ENCODE measurements at regions not wholly inside any gene's neighbourhood (a gene's known extent, or its start where the extent isn't known, plus 50 kb on each side); places are given as distances from the start of the nearest gene placed in this dataset.

DNA sequence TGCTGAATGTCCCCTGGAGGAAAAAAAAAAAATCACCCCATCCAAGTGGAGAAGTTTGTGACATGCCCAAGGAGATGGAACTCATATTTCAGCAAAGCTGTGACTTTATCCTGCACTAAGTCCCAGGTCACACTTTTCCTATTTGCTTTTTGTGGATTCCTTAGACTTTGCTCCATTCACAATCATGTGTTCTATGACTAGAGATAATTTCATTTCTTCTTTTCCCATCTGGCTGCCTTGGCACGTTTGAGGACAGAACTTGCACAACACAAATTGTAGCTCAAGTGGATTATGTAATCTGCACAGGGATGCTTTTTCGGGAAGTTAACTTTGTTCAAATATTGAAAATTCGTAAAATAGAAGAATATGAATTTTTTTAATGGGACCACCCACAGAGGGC lies 100.7 kb upstream of the PTPN1 start:
- DNase-seq: no peak

DNA sequence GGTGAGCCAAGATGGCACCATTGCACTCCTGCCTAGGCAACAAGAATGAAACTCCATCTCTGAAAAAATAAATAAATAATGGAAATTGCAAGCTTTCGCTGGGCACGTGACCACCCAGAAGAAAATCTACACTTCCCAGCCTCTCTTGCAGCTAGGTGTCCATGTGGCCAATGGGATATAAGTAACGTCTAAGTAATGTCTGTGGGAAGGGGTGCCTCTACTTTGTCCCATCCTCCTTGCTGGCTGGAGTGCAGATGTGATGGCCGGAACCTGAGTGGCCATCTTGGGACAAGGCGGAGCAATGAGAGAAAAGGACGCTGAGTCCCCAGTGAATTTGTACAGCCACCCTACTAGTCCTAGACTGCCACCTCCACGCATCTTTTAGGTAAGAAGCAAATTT lies 99.8 kb upstream of the PTPN1 start:
- DNase-seq: no peak

DNA sequence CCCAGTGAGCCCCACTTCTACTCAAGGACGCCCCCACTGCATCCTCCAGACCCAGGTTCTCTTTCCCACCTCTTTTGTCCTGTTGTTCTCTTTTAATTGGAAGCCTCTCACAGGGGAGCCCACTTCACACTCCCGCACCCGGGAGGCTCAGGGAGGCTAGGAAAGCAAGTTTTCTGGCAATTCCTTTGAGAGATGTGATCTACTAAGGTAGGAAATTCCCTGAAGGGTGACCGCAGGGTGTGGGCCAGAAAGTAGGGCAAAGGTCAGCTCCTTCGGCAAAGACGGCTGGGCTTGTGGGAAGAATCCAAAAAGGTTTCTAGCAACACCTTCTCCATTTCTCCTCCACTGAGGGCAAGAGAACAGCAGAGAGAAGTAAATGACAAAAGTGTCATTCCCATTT lies 98.1 kb upstream of the PTPN1 start:
- no peak for DNase-seq

DNA sequence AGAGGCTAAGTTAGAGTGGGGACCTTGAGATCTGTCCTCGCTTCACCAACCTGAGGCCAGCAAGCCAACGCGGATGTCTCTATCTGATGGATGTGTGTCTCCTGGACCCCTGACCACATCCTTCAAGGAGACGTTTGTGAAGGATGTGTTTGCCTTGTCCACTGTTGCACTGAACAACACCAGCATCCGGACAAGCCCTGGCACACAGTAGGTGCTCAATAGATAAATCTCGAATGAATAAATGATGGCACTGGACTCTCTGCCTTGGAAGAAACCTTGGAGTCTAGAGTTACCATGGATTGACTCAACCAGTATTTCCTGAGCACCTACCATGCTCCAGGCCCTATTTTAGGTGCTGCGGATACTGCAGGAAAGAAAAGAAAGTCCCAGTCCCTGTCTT lies 97.7 kb upstream of the PTPN1 start:
- no peak for DNase-seq

DNA sequence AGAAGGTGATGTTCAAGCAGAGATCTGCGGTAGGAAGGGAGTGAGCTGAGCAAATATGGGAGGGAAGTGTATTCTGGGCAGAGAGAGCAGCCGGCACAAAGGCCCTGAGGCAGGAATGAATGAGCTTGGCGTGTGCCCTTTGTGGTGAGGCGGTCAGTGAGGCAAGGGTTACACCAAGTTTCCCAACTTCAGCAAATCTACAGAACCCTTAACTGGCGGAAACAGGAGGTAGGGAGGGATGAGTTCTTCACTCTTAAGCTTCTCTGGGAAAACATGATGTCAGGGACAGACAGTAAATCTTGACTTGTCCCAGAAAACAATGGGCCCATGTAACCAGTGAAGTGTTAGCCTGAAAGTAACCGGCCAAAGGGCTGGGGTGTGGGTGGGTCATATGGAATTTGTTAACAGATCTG lies 97.1 kb upstream of the PTPN1 start:
- no peak for DNase-seq

DNA sequence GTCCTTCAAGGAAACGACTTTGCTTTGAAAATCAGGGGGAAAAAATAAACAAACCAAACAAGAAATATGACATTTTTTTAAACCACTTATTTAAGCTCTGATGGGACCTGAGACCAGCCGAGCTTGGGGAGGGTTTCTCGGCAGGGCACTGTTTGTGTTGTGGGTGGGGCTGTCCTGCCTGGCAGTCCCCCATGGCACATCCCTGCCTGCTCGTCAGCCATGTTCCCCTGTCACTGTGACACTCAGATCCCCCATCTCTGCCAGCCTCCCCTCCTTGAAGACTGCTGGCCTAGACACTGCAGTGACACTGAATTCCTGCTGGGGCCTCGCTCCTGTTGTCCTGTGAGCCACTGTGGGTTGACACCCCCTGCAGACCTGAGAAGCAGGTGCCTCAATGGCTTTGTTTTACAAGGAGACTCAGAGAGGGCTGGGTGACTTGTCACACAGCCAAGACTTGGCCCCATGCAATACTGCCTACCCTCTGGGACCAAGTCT lies 95.1 kb upstream of the PTPN1 start:
- peak; percentile 24 for DNase-seq

- DNase-seq: peak; percentile 70
These were observed 94.5 kb upstream of the PTPN1 start for GRCh38 chr20:50415516-50416268.

DNA sequence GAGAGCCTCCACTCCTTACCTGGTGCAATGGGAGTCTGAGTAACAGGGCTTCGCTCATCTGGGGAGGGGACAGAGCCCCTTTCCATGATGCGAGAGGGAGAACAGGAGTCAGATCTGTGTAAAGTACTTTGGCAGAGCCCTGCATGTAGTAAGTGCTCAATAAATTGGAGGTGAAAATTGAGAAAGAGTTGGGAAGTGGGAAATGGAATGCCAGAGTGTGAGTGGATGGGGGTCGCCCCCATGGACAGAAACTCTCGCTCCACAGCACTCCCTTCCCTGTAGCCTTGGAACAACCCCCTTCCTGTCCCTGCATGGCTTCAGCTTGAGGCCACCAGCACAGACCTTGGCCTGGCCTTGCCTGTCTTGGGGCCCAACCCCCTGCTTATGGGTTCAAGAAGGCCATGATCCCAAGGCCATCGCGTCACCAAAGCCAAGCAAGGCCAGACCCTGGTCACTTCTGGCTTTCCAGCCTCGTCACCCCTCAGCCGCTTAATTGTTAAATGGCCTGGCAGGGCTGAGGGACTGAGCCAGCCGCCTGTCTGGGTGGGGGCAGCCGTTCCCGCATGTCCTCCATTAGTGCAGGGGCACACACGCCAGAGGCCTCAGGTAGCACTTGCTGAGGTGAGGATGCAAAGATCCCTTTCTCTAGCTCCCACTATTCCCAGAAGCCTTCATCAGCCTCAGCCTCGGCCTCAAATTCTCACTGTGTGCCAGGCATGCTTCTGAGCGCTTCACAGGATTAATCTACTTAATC lies 93.7 kb upstream of the PTPN1 start:
- no peak for DNase-seq

GRCh38 chr20:50417023-50417329 lies 93.2 kb upstream of the PTPN1 start:
- no peak for DNase-seq

DNA sequence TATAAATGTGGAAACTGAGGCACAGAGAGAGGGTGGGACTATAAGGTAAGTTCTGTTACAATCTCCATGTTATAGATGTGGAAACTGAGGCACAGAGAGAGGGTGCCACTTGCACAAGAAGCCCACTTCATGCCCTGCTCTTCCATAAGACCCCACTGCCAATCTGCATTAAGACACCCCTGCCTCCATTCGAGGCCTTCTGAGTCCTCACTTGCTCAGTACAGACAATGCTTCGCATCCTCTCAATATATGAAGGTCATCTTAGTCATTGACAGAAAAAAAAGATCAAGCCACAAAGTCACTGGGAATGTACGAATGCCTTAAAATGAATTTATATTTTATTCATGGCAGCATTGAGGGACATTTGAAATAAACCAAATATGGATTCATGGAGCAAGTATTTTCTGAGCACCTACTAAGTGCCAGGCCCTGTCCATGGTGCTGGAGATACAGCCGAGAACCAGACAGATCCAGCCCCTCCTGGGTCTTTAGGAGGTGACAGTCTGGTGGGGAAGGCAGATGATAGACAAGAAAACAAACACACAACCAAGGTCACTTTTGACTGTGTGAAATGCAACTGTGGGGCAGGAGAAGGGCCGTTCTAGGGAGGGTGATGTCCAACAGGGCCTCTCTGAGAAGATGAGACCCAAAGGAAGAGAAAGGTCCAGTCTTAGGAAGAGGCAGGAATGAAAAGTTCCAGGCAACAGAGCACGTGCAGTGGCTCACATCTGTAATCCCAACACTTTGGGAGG lies 92.5 kb upstream of the PTPN1 start:
- DNase-seq: no peak

DNA sequence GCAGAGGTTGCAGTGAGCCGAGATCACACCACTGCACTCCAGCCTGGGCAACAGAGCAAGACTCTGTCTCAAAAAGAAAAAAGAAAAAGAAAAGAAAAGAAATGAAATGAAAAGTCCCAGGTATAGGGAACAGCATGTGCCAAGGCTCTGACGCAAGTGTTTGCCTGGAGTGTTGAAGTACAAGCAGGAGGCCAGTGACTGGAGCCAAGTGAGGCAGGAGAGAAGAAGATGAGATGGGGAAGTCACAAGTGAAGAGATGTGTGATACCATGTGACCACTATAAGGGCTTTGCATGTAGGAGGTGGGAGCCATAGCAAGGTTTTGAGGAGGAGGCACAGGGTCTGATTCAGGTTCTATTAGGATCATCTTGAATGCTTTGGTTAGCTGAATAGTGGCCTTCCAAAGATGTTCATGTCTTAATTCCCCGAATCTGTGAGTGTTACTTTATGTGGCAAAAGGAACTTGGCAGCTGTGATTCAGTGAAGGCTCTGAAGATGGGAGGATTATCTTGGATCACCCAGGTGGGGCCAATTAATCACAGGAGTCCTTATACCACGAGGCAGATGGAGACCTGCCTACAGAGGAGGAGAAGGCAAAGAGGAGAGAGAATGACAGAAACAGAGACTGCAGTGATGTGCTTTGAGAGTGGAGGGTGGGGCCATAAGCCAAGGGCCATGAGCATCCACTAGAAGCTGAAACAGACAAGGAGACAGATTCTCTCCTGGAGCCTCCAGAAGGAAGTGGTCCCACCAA lies 91.1 kb upstream of the PTPN1 start:
- no peak for DNase-seq

- no peak for DNase-seq
These were observed 89.8 kb upstream of the PTPN1 start for GRCh38 chr20:50420380-50420779.

DNA sequence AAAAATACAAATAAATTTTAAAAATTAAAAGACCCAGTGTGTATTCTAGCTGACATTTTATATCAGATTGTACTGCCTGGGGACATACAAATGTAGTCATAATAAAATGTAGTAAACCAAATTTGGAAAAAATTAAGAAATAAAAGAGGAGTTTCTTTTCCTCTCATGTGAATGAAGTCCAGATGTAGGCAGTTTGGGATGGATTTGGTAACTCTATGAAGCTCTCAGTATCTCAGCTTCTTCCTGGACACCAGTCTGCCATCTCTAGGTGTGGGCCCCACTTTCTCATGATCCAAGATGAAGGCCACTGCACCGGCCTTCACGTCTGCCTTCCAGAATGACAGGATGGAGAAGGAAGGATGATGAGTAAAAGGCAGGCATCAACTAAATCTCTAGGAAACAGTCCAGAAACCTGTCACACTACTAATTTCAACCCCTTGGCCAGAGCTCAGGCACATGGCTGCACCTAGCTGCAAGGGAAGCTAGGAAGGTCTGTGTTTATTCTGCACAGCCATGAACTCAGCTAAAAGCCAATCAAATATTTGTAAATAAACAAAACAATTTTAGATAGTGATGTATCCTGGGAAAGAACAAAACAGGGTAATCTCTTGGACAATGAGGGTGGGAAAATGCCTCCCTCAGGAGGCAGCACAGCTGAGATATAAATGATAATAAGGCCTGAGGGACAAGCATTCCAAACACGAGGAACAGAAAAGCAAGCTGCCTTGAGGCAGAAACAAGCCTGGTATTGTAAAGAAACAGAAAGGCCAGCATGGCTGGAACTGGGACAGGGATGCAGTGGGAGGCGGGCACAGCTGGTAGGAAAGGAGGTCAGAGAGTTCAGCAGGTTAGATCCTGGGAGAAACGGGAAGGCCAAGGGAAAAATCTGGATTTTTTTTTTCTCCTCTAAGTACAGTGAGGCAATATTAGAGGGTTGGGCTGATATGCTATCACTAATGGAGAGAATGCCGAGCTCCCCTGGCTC lies 88.5 kb upstream of the PTPN1 start:
- no peak for DNase-seq

DNA sequence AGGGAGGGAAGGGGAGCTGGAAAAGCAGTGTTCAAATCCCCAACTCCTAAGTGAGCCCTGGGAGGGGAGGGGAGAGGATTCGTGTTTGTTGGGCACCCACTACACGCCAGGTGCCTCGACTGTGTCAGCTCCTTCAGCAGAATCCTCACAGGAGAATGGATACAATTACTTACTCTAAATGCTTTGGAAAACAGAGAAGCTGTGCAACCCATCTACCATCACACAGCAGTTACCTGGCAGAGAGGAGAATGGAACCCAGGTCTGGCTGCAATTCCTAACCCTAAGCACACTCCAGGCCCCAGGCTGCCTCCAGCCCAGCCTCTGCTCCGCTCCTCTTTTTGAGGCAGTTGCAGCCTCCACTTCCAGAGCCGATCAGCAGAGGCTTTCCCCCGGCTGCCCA lies 86.4 kb upstream of the PTPN1 start:
- DNase-seq: no peak

DNA sequence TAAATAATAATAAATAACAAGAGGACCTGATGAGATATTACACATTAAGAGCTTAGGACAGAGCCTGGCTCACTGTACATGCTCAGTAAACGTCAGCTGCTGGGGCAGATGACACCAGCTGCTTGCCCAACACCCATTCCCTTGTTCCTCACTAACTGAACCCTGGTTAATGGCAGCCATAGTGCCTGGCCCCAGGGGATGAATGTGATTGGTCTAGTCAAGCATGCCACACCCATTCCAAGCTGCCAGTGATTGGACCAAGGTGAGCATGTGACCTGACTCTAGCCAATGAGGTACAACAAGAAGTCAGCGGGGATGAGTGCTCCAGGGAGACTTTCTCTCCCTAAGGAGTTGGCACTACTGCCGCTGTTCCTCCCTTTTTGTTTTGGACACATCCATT lies 85.1 kb upstream of the PTPN1 start:
- no peak for DNase-seq

- DNase-seq: no peak
These were observed 83.1 kb upstream of the PTPN1 start for GRCh38 chr20:50426866-50427718.

GRCh38 chr20:50427719-50428083 lies 82.5 kb upstream of the PTPN1 start:
- peak; percentile 27 for DNase-seq

- DNase-seq: no peak
These were observed 81.9 kb upstream of the PTPN1 start for GRCh38 chr20:50428097-50428828.

DNA sequence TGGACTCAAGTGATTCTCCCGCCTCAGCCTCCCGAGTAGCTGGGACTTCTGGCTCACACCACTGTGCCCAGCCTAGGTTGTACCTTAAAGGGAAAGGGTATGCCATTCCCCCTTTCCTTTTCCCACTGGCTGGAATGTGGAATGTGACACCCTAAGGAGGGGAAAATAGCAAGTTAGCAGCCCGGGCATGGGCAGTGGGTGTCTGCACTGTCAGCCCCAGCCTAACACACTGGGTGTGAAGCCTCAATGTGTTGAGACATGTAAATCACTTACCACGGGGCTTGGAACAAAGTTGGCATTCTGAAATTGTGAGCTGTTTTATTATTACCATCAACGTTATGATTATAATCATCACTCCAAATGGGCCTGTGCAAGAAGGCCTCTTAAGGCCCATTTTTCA lies 80.8 kb upstream of the PTPN1 start:
- DNase-seq: no peak

- DNase-seq: no peak
These were observed 79.1 kb upstream of the PTPN1 start for GRCh38 chr20:50431066-50431450.
